Esophagus (tissue), 2 donors: ENCODE measurements at regions not wholly inside any gene's neighbourhood (a gene's known extent, or its start where the extent isn't known, plus 50 kb on each side); places are given as distances from the start of the nearest gene placed in this dataset.

ENCODE experiments used
- H3K27ac ChIP-seq, 2 donors: one replicate each; pipeline ENCODE4 v1.5.1; 2013; ENCODE audit warnings: low read depth in 2 of 2, mild to moderate bottlenecking in 2 of 2, inconsistent platforms in 1 of 2, low read length in 1 of 2, moderate library complexity in 1 of 2
- H3K27me3 ChIP-seq, 2 donors: one replicate each; pipeline ENCODE4 v1.6.1; 2013; ENCODE audit warnings: low read length in 2 of 2, control low read depth in 1 of 2, mild to moderate bottlenecking in 1 of 2; ENCODE audit not compliant: insufficient read depth in 2 of 2, control insufficient read depth in 1 of 2
- H3K36me3 ChIP-seq, 2 donors: one replicate each; pipeline ENCODE4 v1.6.1; 2013; ENCODE audit warnings: low read length in 1 of 2; ENCODE audit not compliant: control insufficient read depth in 2 of 2, insufficient read depth in 2 of 2
- H3K4me1 ChIP-seq, 2 donors: one replicate each; pipeline ENCODE4 v1.6.1; 2013; ENCODE audit warnings: low read length in 1 of 2; ENCODE audit not compliant: control insufficient read depth in 2 of 2, insufficient read depth in 2 of 2
- H3K4me3 ChIP-seq, 2 donors: one replicate each; pipeline ENCODE4 v1.5.1; 2013; ENCODE audit warnings: low read length in 2 of 2, mild to moderate bottlenecking in 2 of 2, low read depth in 1 of 2, moderate library complexity in 1 of 2
- H3K9me3 ChIP-seq, 2 donors: one replicate each; pipeline ENCODE4 v1.6.1; 2013; ENCODE audit warnings: mild to moderate bottlenecking in 2 of 2, low read depth in 1 of 2, low read length in 1 of 2, moderate library complexity in 1 of 2; ENCODE audit not compliant: control insufficient read depth in 2 of 2, insufficient read depth in 1 of 2
- WGBS, 2 donors: extraction: QIAGEN DNeasy Blood & Tissue Kit; methylation state at CpG; one replicate each; pipeline ENCODE4 v1.1.7; 2013; 5-methylcytosine and 5-hydroxymethylcytosine counted together
- donor health status: healthy with polysubstance abuse.
- donor health status: Bipolar disorder and iron deficiency.

- 72 to 75% methylated on average over 4 of the region's 4 CpGs for WGBS, 2 donors
- Histone ChIP-seq H3K27ac (no peak overlapping the region), H3K27me3 (no peaks in the 10 kb centered on the region), H3K4me3 (no peak overlapping the region), H3K4me1 (no peaks in the 10 kb centered on the region), H3K36me3 (no peaks in the 10 kb centered on the region), H3K9me3 (no peaks in the 10 kb centered on the region)
Measured at GRCh38 chr20:54272901-54273488, 65.1 kb downstream of the PFDN4 start.

DNA sequence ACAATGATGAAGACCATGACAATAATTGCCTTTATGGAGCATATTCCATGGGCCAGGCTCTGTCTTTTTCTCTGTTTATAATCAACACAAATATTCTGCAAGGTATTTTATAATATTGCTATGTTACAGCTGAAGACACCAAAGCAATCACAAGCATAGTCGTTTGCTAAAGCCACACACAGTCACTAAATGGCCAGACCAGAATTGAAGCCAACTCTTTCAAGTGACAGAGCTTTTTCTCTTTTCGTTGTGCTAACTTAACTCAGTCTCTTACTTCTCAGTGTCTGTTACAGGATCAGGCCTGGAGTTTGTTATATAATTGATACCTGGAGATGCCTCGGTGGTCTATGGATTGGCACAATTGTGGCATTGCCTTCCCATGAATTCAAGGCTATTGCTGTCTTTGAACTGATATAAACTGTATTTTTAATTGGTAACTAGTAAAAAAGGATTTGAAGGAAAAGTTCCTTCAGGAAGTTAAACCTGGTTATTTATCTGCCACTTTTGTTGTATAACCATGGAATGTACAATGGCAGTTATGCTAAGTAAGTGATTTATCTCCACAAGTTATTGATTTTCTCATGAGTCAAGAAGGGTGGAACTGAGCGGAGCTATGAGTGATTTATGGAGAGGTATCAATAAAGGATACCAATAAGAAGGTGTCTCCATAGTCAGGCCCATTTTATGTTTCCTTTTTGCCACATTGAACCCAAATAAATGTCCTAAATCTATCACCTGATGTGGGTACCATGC, 67.6 kb downstream of the PFDN4 start:
- Histone ChIP-seq H3K4me1 (no peaks in the 10 kb centered on the region), H3K4me3 (no peak overlapping the region), H3K9me3 (no peaks in the 10 kb centered on the region), H3K27ac (no peak overlapping the region), H3K27me3 (no peaks in the 10 kb centered on the region), H3K36me3 (no peaks in the 10 kb centered on the region)
- 74 to 83% methylated on average over 4 of the region's 4 CpGs for WGBS, 2 donors

- H3K27me3 ChIP-seq, result no peaks in the 10 kb centered on the region
- H3K27ac ChIP-seq, result peak overlapping the region; percentile 47 to 80
- H3K9me3 ChIP-seq, result no peaks in the 10 kb centered on the region
- 71 to 77% methylated on average over 4 of the region's 4 CpGs for WGBS, 2 donors
- H3K4me1 ChIP-seq, result no peaks in the 10 kb centered on the region
- no peaks in the 10 kb centered on the region for H3K36me3 ChIP-seq
- H3K4me3 ChIP-seq, result no peak overlapping the region
Measured at GRCh38 chr20:54276577-54277169, 68.8 kb downstream of the PFDN4 start.

GRCh38 chr20:54278262-54278661, 70.4 kb downstream of the PFDN4 start:
- H3K27ac ChIP-seq, result no peak overlapping the region
- H3K4me1 ChIP-seq, result no peaks in the 10 kb centered on the region
- H3K4me3 ChIP-seq, result no peak overlapping the region
- H3K36me3 ChIP-seq, result no peaks in the 10 kb centered on the region
- H3K27me3 ChIP-seq, result no peaks in the 10 kb centered on the region
- WGBS, 2 donors, result 80 to 84% methylated on average over 4 of the region's 4 CpGs
- H3K9me3 ChIP-seq, result no peaks in the 10 kb centered on the region

- H3K4me1 ChIP-seq, result no peaks in the 10 kb centered on the region
- no peak overlapping the region for H3K27ac ChIP-seq
- H3K36me3 ChIP-seq, result no peaks in the 10 kb centered on the region
- 88 to 90% methylated on average over 5 of the region's 5 CpGs for WGBS, 2 donors
- H3K27me3 ChIP-seq, result no peaks in the 10 kb centered on the region
- H3K9me3 ChIP-seq, result no peaks in the 10 kb centered on the region
- H3K4me3 ChIP-seq, result no peak overlapping the region
Measured at GRCh38 chr20:54282625-54283024, 74.7 kb downstream of the PFDN4 start.

DNA sequence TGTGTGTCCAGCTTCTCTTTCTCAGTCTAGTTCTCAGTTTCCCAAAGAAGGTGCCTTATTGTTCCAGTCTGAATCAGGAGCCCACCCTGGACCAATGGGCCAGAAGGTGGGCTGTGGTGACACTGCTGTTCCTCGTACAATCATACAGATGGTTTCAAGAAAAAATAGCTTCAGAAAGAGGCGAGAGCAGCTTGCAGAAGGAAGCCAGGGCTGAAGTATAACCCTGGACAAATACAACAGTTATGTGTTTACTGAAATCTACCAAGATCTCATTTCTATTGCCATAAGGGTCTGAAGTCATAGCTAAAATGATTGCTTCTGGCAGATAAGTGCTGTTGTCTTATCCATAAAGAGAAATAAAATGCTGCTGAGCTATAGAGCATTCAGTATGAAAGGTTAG, 75.4 kb downstream of the PFDN4 start:
- H3K27ac ChIP-seq, result no peak overlapping the region
- 73 to 86% methylated on average over 2 of the region's 2 CpGs for WGBS, 2 donors
- no peaks in the 10 kb centered on the region for H3K27me3 ChIP-seq
- no peaks in the 10 kb centered on the region for H3K36me3 ChIP-seq
- H3K4me3 ChIP-seq, result no peak overlapping the region
- no peaks in the 10 kb centered on the region for H3K9me3 ChIP-seq
- H3K4me1 ChIP-seq, result no peaks in the 10 kb centered on the region

- Histone ChIP-seq H3K36me3 (no peaks in the 10 kb centered on the region), H3K4me3 (no peak overlapping the region), H3K9me3 (no peaks in the 10 kb centered on the region), H3K4me1 (no peaks in the 10 kb centered on the region), H3K27me3 (no peaks in the 10 kb centered on the region), H3K27ac (no peak overlapping the region)
- 63 to 65% methylated on average over 5 of the region's 5 CpGs for WGBS, 2 donors
Measured at GRCh38 chr20:54284928-54285704, 77.2 kb downstream of the PFDN4 start.

- H3K27ac ChIP-seq, result no peak overlapping the region
- H3K9me3 ChIP-seq, result no peaks in the 10 kb centered on the region
- no peaks in the 10 kb centered on the region for H3K27me3 ChIP-seq
- no peak overlapping the region for H3K4me3 ChIP-seq
- 80 to 86% methylated on average over 6 of the region's 6 CpGs for WGBS, 2 donors
- H3K36me3 ChIP-seq, result no peaks in the 10 kb centered on the region
- H3K4me1 ChIP-seq, result no peaks in the 10 kb centered on the region
Measured at GRCh38 chr20:54290636-54291035, 82.7 kb downstream of the PFDN4 start.

DNA sequence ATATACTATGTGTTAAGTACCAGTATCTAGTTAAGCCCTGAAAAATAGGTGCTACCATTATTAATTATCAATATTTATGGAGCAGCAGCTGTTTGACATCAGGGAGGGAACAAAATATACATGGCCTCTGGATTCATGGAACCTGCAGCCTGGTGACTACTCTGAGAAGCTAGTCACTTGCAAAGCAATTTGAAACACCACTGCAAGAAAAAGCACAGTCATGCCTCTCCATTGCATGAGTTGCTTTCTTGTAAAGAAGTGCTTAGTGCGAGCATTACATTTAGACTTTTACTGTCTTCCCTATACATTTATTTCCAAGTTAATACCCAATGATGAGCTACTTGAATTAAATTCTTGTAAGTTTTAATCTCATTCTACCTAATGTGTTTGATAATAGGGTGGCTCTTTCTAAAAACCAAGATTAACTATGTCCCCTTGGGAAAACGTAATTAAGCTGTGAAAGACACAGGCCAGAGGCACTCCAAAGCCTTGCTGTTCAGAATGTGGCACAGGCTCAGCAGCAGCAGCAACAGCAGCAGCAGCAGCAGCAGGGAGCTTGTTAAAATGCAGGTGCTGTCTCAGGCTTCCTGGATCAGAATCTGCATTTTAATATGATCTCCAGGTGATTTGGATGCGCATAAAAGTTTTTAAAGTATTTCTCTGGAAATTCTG, 83.6 kb downstream of the PFDN4 start:
- H3K27ac ChIP-seq, result no peak overlapping the region
- H3K4me3 ChIP-seq, result no peak overlapping the region
- H3K9me3 ChIP-seq, result no peaks in the 10 kb centered on the region
- no peaks in the 10 kb centered on the region for H3K36me3 ChIP-seq
- H3K27me3 ChIP-seq, result no peaks in the 10 kb centered on the region
- H3K4me1 ChIP-seq, result no peaks in the 10 kb centered on the region
- WGBS, 2 donors, result 80 to 83% methylated on average over 3 of the region's 3 CpGs
